ENCODE measurements at regions not wholly inside any gene's neighbourhood (a gene's known extent, or its start where the extent isn't known, plus 50 kb on each side); places are given as distances from the start of the nearest gene placed in this dataset.

GRCh38 chr9:73011956-73012355, 59.1 kb upstream of the ALDH1A1 start:
- TF ChIP-seq CTCF (conservative IDR thresholded peaks at IDR 0.05; ENCODE audit: low read depth, low read length) (no peak), EZH2 (IDR thresholded peaks at IDR 0.05; ENCODE audit: borderline replicate concordance, low read depth, low read length, poor library complexity, severe bottlenecking) (no peak)
